Panc1 (cell line): ENCODE measurements at regions not wholly inside any gene's neighbourhood (a gene's known extent, or its start where the extent isn't known, plus 50 kb on each side); places are given as distances from the start of the nearest gene placed in this dataset.
A peak's percentile ranks its signal among the peaks of the same experiment; 100 is the strongest.

Experiments
- ATAC-seq: fragments of 200-7000 bp; cut with Tn5 transposase; 2 replicates; pipeline ENCODE4 v1.9.1; 2020; ENCODE audit warnings: mild to moderate bottlenecking, moderate library complexity
- BruUV-seq: library from RNA; stranded (reverse); fragments of 400-500 nt; replicated peaks from 2 replicates; lab custom pipeline; 2021; lab: Mats Ljungman, UMichigan
- CTCF ChIA-PET: fragments of 300-600 bp; sonication (Branson Sonifier 250); formaldehyde crosslinking; loops from one replicate; lab custom pipeline; 2022; ENCODE audit warnings: antibody characterized with exemption; lab: Charles Lee
- POLR2A ChIA-PET: fragments of 300-600 bp; sonication (Branson Sonifier 250); formaldehyde crosslinking; loops from one replicate; lab custom pipeline; 2022; ENCODE audit warnings: antibody characterized with exemption; lab: Charles Lee
- DNase-seq: peaks from one replicate; pipeline ENCODE4 v3.0.0-alpha.2; 2010; ENCODE audit warnings: low read depth, low spot score
- H3K27ac ChIP-seq: 2 replicates; pipeline ENCODE4 v1.5.1; 2011; ENCODE audit warnings: mild to moderate bottlenecking, low read length, inconsistent platforms
- H3K27me3 ChIP-seq: fragments of 200-500 bp; sonication (Bioruptor generic); 2 replicates; pipeline ENCODE4 v1.6.0; 2014; ENCODE audit warnings: low read length, inconsistent platforms; ENCODE audit not compliant: control insufficient read depth, insufficient read depth
- H3K36me3 ChIP-seq: fragments of 200-500 bp; sonication (Bioruptor generic); 2 replicates; pipeline ENCODE4 v1.5.1; 2014; ENCODE audit warnings: inconsistent platforms, mild to moderate bottlenecking, low read length, moderate library complexity; ENCODE audit not compliant: control insufficient read depth, insufficient read depth
- H3K4me1 ChIP-seq: 2 replicates; pipeline ENCODE4 v1.5.1; 2011; ENCODE audit warnings: inconsistent platforms, mild to moderate bottlenecking, low read length, moderate library complexity; ENCODE audit not compliant: control insufficient read depth, insufficient read depth
- H3K4me3 ChIP-seq, 2 experiments: 2 replicates each; pipeline ENCODE4 v1.5.1; 2011 to 2012; ENCODE audit warnings: low read depth in 2 of 2, low read length in 2 of 2, mild to moderate bottlenecking in 2 of 2, inconsistent platforms in 1 of 2, moderate library complexity in 1 of 2
- H3K9me3 ChIP-seq: fragments of 200-500 bp; sonication (Bioruptor generic); 2 replicates; pipeline ENCODE4 v1.5.1; 2014; ENCODE audit warnings: low read depth, mild to moderate bottlenecking, inconsistent platforms, low read length, moderate library complexity; ENCODE audit not compliant: control insufficient read depth, insufficient read depth
- POLR2AphosphoS5 ChIP-seq: IDR thresholded peaks from 2 replicates; pipeline ENCODE4 v1.6.1; 2012; ENCODE audit warnings: mild to moderate bottlenecking, low read depth, low read length, moderate library complexity
- SIN3A ChIP-seq: IDR thresholded peaks from 2 replicates; pipeline ENCODE4 v1.6.1; 2012; ENCODE audit warnings: low read depth, mild to moderate bottlenecking, low read length, moderate library complexity, borderline replicate concordance; ENCODE audit not compliant: insufficient read depth
- TCF7L2 ChIP-seq: IDR thresholded peaks from 2 replicates; pipeline ENCODE4 v1.6.1; 2011; ENCODE audit warnings: mild to moderate bottlenecking, low read depth, low read length, inconsistent platforms
- in situ Hi-C: cut with HindIII; loops from 2 replicates; pipeline ENCODE4 v1.10.0; 2016; ENCODE audit warnings: low sequenced_read_pairs, low pct_unique_long_range_greater_than_20kb
- intact Hi-C: fragments of 100-400 bp; cut with micrococcal nuclease; formaldehyde crosslinking; loops from one replicate; pipeline ENCODE4 v1.10.0; 2022; ENCODE audit not compliant: unreplicated experiment
- TF ChIP-seq, protein P1 (sequence below): fragments of 450-650 bp; IDR thresholded peaks from 2 replicates; pipeline ENCODE4 v1.5.1; 2017; ENCODE audit warnings: mild to moderate bottlenecking
- TF ChIP-seq, protein P2 (sequence below), 2 experiments: IDR thresholded peaks; 2 replicates each; pipeline ENCODE4 v1.6.1; 2011 to 2012; ENCODE audit warnings: low read depth in 2 of 2, control low read depth in 1 of 2, low read length in 1 of 2, mild to moderate bottlenecking in 1 of 2, moderate library complexity in 1 of 2; ENCODE audit not compliant: insufficient read depth in 1 of 2

DNA sequence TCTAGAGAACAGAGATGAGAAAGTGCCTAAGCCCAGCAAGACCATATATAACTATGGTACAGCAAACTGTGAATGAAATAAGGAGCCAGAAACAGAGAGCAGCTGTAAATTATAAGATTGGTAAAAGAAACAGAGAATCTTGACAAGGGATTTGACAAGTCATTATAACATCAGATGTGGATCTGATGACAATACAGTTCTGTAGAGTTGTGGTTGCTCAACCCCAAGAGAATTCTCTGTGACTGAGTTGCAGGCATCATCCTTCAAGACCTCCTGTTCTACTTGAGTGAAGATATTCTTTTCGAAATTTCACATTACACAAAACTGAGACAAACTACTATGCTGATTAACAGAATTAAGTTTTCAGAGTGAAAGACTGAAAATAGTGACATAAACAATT is 343.1 kb upstream of the SLC39A10 start:
- intact Hi-C loops: loop anchor here (10.0 kb wide), 2 partner anchors 439 to 751 kb away; partner anchors contain the start of gene DNAH7
- no peaks in the 10 kb centered on the region for H3K9me3 ChIP-seq
- peaks cover 6% of the 10 kb centered on the region; the same call in 1 of the 2 replicates for H3K4me1 ChIP-seq
- H3K36me3 ChIP-seq: no peaks in the 10 kb centered on the region
- no peaks in the 10 kb centered on the region for H3K27me3 ChIP-seq
- H3K4me3 ChIP-seq: no peak overlapping the region
- ATAC-seq (no peak), DNase-seq (no peak)
- TF ChIP-seq SIN3A: no peak
- TF ChIP-seq, protein P1, sequence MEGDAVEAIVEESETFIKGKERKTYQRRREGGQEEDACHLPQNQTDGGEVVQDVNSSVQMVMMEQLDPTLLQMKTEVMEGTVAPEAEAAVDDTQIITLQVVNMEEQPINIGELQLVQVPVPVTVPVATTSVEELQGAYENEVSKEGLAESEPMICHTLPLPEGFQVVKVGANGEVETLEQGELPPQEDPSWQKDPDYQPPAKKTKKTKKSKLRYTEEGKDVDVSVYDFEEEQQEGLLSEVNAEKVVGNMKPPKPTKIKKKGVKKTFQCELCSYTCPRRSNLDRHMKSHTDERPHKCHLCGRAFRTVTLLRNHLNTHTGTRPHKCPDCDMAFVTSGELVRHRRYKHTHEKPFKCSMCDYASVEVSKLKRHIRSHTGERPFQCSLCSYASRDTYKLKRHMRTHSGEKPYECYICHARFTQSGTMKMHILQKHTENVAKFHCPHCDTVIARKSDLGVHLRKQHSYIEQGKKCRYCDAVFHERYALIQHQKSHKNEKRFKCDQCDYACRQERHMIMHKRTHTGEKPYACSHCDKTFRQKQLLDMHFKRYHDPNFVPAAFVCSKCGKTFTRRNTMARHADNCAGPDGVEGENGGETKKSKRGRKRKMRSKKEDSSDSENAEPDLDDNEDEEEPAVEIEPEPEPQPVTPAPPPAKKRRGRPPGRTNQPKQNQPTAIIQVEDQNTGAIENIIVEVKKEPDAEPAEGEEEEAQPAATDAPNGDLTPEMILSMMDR: no peak
- TF ChIP-seq, protein P2, sequence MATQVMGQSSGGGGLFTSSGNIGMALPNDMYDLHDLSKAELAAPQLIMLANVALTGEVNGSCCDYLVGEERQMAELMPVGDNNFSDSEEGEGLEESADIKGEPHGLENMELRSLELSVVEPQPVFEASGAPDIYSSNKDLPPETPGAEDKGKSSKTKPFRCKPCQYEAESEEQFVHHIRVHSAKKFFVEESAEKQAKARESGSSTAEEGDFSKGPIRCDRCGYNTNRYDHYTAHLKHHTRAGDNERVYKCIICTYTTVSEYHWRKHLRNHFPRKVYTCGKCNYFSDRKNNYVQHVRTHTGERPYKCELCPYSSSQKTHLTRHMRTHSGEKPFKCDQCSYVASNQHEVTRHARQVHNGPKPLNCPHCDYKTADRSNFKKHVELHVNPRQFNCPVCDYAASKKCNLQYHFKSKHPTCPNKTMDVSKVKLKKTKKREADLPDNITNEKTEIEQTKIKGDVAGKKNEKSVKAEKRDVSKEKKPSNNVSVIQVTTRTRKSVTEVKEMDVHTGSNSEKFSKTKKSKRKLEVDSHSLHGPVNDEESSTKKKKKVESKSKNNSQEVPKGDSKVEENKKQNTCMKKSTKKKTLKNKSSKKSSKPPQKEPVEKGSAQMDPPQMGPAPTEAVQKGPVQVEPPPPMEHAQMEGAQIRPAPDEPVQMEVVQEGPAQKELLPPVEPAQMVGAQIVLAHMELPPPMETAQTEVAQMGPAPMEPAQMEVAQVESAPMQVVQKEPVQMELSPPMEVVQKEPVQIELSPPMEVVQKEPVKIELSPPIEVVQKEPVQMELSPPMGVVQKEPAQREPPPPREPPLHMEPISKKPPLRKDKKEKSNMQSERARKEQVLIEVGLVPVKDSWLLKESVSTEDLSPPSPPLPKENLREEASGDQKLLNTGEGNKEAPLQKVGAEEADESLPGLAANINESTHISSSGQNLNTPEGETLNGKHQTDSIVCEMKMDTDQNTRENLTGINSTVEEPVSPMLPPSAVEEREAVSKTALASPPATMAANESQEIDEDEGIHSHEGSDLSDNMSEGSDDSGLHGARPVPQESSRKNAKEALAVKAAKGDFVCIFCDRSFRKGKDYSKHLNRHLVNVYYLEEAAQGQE (IDR thresholded peaks at IDR 0.05; ENCODE audit: insufficient read depth in 1 of 2, low read depth in 2 of 2, low read length in 1 of 2): no peak
- TF ChIP-seq POLR2AphosphoS5: no peak
- TF ChIP-seq TCF7L2: no peak
- POLR2A ChIA-PET: no interaction called here
- in situ Hi-C loops: no loop called here
- no peak overlapping the region for H3K27ac ChIP-seq
- CTCF ChIA-PET: no interaction called here
- no TSS peak for BruUV-seq

DNA sequence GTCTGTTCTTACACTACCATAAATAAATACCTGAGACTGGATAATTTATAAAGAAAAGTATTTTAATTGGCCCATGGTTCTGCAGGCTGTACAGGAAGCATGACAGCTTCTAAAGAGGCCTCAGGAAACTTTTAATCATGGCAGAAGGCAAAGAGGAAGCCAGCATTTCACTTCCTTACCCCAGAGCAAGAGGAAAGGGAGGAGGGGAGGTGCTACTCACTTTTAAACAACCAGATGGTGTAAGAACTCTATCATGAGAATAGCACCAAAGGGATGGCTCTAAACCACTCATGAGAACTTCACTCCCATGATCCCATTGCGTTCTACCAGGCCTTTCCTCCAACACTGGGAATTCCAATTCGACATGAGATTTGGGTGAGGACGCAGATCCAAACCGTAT is 344.4 kb upstream of the SLC39A10 start:
- no peak for ATAC-seq
- DNase-seq: no peak
- CTCF ChIA-PET: no interaction called here
- intact Hi-C loops: loop anchor here (10.0 kb wide), 2 partner anchors 438 to 752 kb away; partner anchors contain the start of gene DNAH7
- in situ Hi-C loops: no loop called here
- H3K27ac ChIP-seq: no peak overlapping the region
- no peaks in the 10 kb centered on the region for H3K36me3 ChIP-seq
- H3K4me1 ChIP-seq: peaks cover 6% of the 10 kb centered on the region; the same call in 1 of the 2 replicates
- TF ChIP-seq, protein P1: peak; percentile 16; the same call in 1 of the 2 replicates
- TF ChIP-seq, protein P2 (IDR thresholded peaks at IDR 0.05; ENCODE audit: insufficient read depth in 1 of 2, low read depth in 2 of 2, low read length in 1 of 2): no peak
- TF ChIP-seq SIN3A: no peak
- no TSS peak for BruUV-seq
- no peak overlapping the region for H3K4me3 ChIP-seq
- H3K27me3 ChIP-seq: no peaks in the 10 kb centered on the region
- H3K9me3 ChIP-seq: no peaks in the 10 kb centered on the region
- POLR2A ChIA-PET: no interaction called here
